ENCODE measurements at regions not wholly inside any gene's neighbourhood (a gene's known extent, or its start where the extent isn't known, plus 50 kb on each side); places are given as distances from the start of the nearest gene placed in this dataset.
A peak's percentile ranks its signal among the peaks of the same experiment; 100 is the strongest.
"Not testable (repeated sequence)": the region's sequence is repeated elsewhere in the genome, so short reads cannot be mapped to it uniquely, and the experiment has no call there.

- no peak for DNase-seq
Observed at GRCh38 chr6:9365378-9365777, 930.0 kb upstream of the SLC35B3 start.

- no peak for DNase-seq
Observed at GRCh38 chr6:9361749-9362148, 926.4 kb upstream of the SLC35B3 start.

GRCh38 chr6:9360881-9361280 lies 925.5 kb upstream of the SLC35B3 start:
- DNase-seq = no peak

GRCh38 chr6:9347608-9348007 lies 912.3 kb upstream of the SLC35B3 start:
- no peak for DNase-seq

- DNase-seq = no peak
Observed at GRCh38 chr6:9346923-9347322, 911.6 kb upstream of the SLC35B3 start.

- DNase-seq = no peak
Observed at GRCh38 chr6:9335431-9335830, 900.1 kb upstream of the SLC35B3 start.

GRCh38 chr6:9334979-9335378 lies 899.6 kb upstream of the SLC35B3 start:
- DNase-seq = peak; percentile 20

GRCh38 chr6:9332241-9332780 lies 897.0 kb upstream of the SLC35B3 start:
- DNase-seq = peak; percentile 94

- DNase-seq = no peak
Observed at GRCh38 chr6:9316831-9317230, 881.5 kb upstream of the SLC35B3 start.

- DNase-seq = peak; percentile 42
Observed at GRCh38 chr6:9315966-9316650, 880.8 kb upstream of the SLC35B3 start.

- no peak for DNase-seq
Observed at GRCh38 chr6:9308284-9308683, 872.9 kb upstream of the SLC35B3 start.

GRCh38 chr6:9307786-9308185 lies 872.4 kb upstream of the SLC35B3 start:
- DNase-seq = no peak

- DNase-seq = no peak
Observed at GRCh38 chr6:9307187-9307586, 871.8 kb upstream of the SLC35B3 start.

- DNase-seq = no peak
Observed at GRCh38 chr6:9295644-9296043, 860.3 kb upstream of the SLC35B3 start.

GRCh38 chr6:9292975-9293374 lies 857.6 kb upstream of the SLC35B3 start:
- peak; percentile 9 for DNase-seq

GRCh38 chr6:9290342-9290741 lies 855.0 kb upstream of the SLC35B3 start:
- DNase-seq = not testable (repeated sequence)

- no peak for DNase-seq
Observed at GRCh38 chr6:9272671-9273070, 837.3 kb upstream of the SLC35B3 start.

- no peak for DNase-seq
Observed at GRCh38 chr6:9266741-9267140, 831.4 kb upstream of the SLC35B3 start.

GRCh38 chr6:9257215-9257614 lies 821.9 kb upstream of the SLC35B3 start:
- no peak for DNase-seq

- DNase-seq = no peak
Observed at GRCh38 chr6:9254251-9254650, 818.9 kb upstream of the SLC35B3 start.

GRCh38 chr6:9252799-9253198 lies 817.5 kb upstream of the SLC35B3 start:
- DNase-seq = peak; percentile 95

GRCh38 chr6:9250852-9251251 lies 815.5 kb upstream of the SLC35B3 start:
- DNase-seq = peak; percentile 98

GRCh38 chr6:9248133-9248532 lies 812.8 kb upstream of the SLC35B3 start:
- DNase-seq = peak; percentile 17

- no peak for DNase-seq
Observed at GRCh38 chr6:9240861-9241260, 805.5 kb upstream of the SLC35B3 start.

GRCh38 chr6:9236443-9236842 lies 801.1 kb upstream of the SLC35B3 start:
- no peak for DNase-seq

Measured in NCI-H69 (cell line).